Heart left ventricle (tissue), 13 donors: ENCODE measurements at regions not wholly inside any gene's neighbourhood (a gene's known extent, or its start where the extent isn't known, plus 50 kb on each side); places are given as distances from the start of the nearest gene placed in this dataset.

ENCODE experiments used
- POLR2A ChIP-seq, 2 donors: fragments of 450-650 bp; IDR thresholded peaks; one replicate each; pipeline ENCODE4 v1.6.1; 2017; ENCODE audit warnings: antibody characterized with exemption in 2 of 2, mild to moderate bottlenecking in 2 of 2, moderate library complexity in 2 of 2
- TF ChIP-seq, protein P1 (sequence below), 12 donors: fragments of 200-600 bp; sonication (generic) in 4 of 12; IDR thresholded peaks; one replicate each; pipeline versions ENCODE4 v1.5.0 to v1.8.0; 2018 to 2022; ENCODE audit warnings: antibody characterized with exemption in 12 of 12, mild to moderate bottlenecking in 5 of 12
- donor health status: ischemic (EF 13 %, LVEDD 7.1; RV severe dilation, severe dysfunction).
- donor health status: DM: no; HTN: yes; CAD: no.
- donor health status: DM: no; HTN: no; CAD: no.
- donor health status: ischemic (EF 25% LVEDD 6.9; RV normal size, moderate dysfunction).
- donor health status: ischemic (EF 25% LVEDD 5.7; RV mildly dilated, moderate dysfunction).
- donor health status: ischemic (EF 35%, LVEDD 5.7; RV mildly dilated, moderate dysfunction).
- donor health status: nonischemic (EF 11% LVEDD 7.7; RV severe dilation, severe dysfunction).
- donor health status: DM: yes; HTN: yes; CAD: no.
- donor health status: PGD.
- donor health status: ischemic (EF 29% LVEDD 5.4; RV normal size, mild dysfunction).
- donor health status: nonischemic (EF 23%, LVEDD 6.1; RV moderate dilation, normal function).

GRCh38 chr2:136253288-136254004 lies 135.5 kb upstream of the CXCR4 start:
- TF ChIP-seq, protein P1, sequence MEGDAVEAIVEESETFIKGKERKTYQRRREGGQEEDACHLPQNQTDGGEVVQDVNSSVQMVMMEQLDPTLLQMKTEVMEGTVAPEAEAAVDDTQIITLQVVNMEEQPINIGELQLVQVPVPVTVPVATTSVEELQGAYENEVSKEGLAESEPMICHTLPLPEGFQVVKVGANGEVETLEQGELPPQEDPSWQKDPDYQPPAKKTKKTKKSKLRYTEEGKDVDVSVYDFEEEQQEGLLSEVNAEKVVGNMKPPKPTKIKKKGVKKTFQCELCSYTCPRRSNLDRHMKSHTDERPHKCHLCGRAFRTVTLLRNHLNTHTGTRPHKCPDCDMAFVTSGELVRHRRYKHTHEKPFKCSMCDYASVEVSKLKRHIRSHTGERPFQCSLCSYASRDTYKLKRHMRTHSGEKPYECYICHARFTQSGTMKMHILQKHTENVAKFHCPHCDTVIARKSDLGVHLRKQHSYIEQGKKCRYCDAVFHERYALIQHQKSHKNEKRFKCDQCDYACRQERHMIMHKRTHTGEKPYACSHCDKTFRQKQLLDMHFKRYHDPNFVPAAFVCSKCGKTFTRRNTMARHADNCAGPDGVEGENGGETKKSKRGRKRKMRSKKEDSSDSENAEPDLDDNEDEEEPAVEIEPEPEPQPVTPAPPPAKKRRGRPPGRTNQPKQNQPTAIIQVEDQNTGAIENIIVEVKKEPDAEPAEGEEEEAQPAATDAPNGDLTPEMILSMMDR (IDR thresholded peaks at IDR 0.05), result no peak
- no peak for TF ChIP-seq POLR2A (IDR thresholded peaks at IDR 0.05)
